WTC11 (cell line): ENCODE measurements at regions not wholly inside any gene's neighbourhood (a gene's known extent, or its start where the extent isn't known, plus 50 kb on each side); places are given as distances from the start of the nearest gene placed in this dataset.

Source experiments
- ATAC-seq: fragments of 200-7000 bp; cut with Tn5 transposase; 2 replicates; pipeline ENCODE4 v1.10.0; 2021; ENCODE audit warnings: mild to moderate bottlenecking, moderate library complexity
- CTCF ChIA-PET: fragments of 300-600 bp; sonication (Branson Sonifier 250); formaldehyde crosslinking; loops from one replicate; lab custom pipeline; 2021; ENCODE audit warnings: antibody characterized with exemption; lab: Charles Lee
- POLR2A ChIA-PET: fragments of 350-600 bp; sonication (Branson Sonifier 250); formaldehyde crosslinking; loops from one replicate; lab custom pipeline; 2021; ENCODE audit warnings: antibody characterized with exemption; lab: Charles Lee
- DNase-seq: peaks from one replicate; pipeline ENCODE4 v3.0.0; 2021; ENCODE audit warnings: low spot score
- H3K27ac Mint-ChIP-seq: 2 replicates; pipeline ENCODE4 v1.8.0; 2021; ENCODE audit warnings: mixed read lengths
- H3K27me3 Mint-ChIP-seq: 2 replicates; pipeline ENCODE4 v1.8.0; 2021; ENCODE audit warnings: low read depth, mild to moderate bottlenecking, moderate library complexity, mixed read lengths
- H3K36me3 Mint-ChIP-seq: 2 replicates; pipeline ENCODE4 v1.8.0; 2021; ENCODE audit warnings: mixed read lengths
- H3K4me1 Mint-ChIP-seq: 2 replicates; pipeline ENCODE4 v1.8.0; 2022; ENCODE audit warnings: mixed read lengths
- H3K4me3 Mint-ChIP-seq: 2 replicates; pipeline ENCODE4 v1.8.0; 2021; ENCODE audit warnings: mild to moderate bottlenecking, moderate library complexity, mixed read lengths
- H3K9me3 Mint-ChIP-seq: 2 replicates; pipeline ENCODE4 v1.8.0; 2021; ENCODE audit warnings: mixed read lengths
- ATF1 ChIP-seq: sonication (generic); formaldehyde crosslinking; IDR thresholded peaks from 2 replicates; pipeline ENCODE4 v1.8.1; 2023; ENCODE audit warnings: mild to moderate bottlenecking, moderate library complexity, missing genetic modification reagents
- FOXK1 ChIP-seq: sonication (generic); formaldehyde crosslinking; IDR thresholded peaks from 2 replicates; pipeline ENCODE4 v1.8.0; 2022; ENCODE audit warnings: mild to moderate bottlenecking, moderate library complexity, missing genetic modification reagents
- GABPB1 ChIP-seq: sonication (generic); formaldehyde crosslinking; IDR thresholded peaks from 2 replicates; pipeline ENCODE4 v1.8.1; 2023; ENCODE audit warnings: mild to moderate bottlenecking, missing genetic modification reagents
- HMGA2 ChIP-seq: fragments of 250-450 bp; sonication (Bioruptor Pico); IDR thresholded peaks from 2 replicates; pipeline ENCODE4 v1.4.0; 2021; ENCODE audit warnings: mild to moderate bottlenecking, moderate library complexity
- JAZF1 ChIP-seq: fragments of 250-450 bp; sonication (Bioruptor Pico); IDR thresholded peaks from 2 replicates; pipeline ENCODE4 v1.9.0; 2021; ENCODE audit warnings: moderate library complexity, mild to moderate bottlenecking, inconsistent platforms
- JUN ChIP-seq: sonication (generic); formaldehyde crosslinking; IDR thresholded peaks from 2 replicates; pipeline ENCODE4 v1.8.0; 2023; ENCODE audit warnings: mild to moderate bottlenecking, missing genetic modification reagents
- MXD4 ChIP-seq: fragments of 250-450 bp; sonication (Bioruptor Pico); IDR thresholded peaks from 2 replicates; pipeline ENCODE4 v1.8.0; 2021; ENCODE audit warnings: mild to moderate bottlenecking, moderate library complexity, borderline replicate concordance
- NR2C2 ChIP-seq: sonication (generic); formaldehyde crosslinking; IDR thresholded peaks from 2 replicates; pipeline ENCODE4 v1.8.0; 2022; ENCODE audit warnings: mild to moderate bottlenecking, missing genetic modification reagents
- NR3C1 ChIP-seq: sonication (generic); formaldehyde crosslinking; conservative IDR thresholded peaks from 2 replicates; pipeline ENCODE4 v1.8.1; 2023; ENCODE audit warnings: low read depth, mild to moderate bottlenecking, missing genetic modification reagents
- PRRX2 ChIP-seq: fragments of 250-450 bp; sonication (Bioruptor Pico); IDR thresholded peaks from 2 replicates; pipeline ENCODE4 v1.8.0; 2021; ENCODE audit warnings: mild to moderate bottlenecking
- SOX15 ChIP-seq: fragments of 250-450 bp; sonication (Bioruptor Pico); IDR thresholded peaks from 2 replicates; pipeline ENCODE4 v1.9.0; 2021; ENCODE audit warnings: mild to moderate bottlenecking
- TEAD4 ChIP-seq: sonication (generic); formaldehyde crosslinking; IDR thresholded peaks from 2 replicates; pipeline ENCODE4 v1.8.0; 2022; ENCODE audit warnings: mild to moderate bottlenecking, missing genetic modification reagents
- ZNF219 ChIP-seq: sonication (generic); formaldehyde crosslinking; IDR thresholded peaks from 2 replicates; pipeline ENCODE4 v1.8.0; 2023; ENCODE audit warnings: missing genetic modification reagents, mild to moderate bottlenecking, borderline replicate concordance
- TF ChIP-seq, protein P1 (sequence below): sonication (generic); formaldehyde crosslinking; IDR thresholded peaks from 2 replicates; pipeline ENCODE4 v1.8.1; 2023; ENCODE audit warnings: mild to moderate bottlenecking, missing genetic modification reagents
- TF ChIP-seq, protein P2 (sequence below): sonication (generic); formaldehyde crosslinking; IDR thresholded peaks from 2 replicates; pipeline ENCODE4 v1.8.0; 2022; ENCODE audit warnings: mild to moderate bottlenecking, missing genetic modification reagents
- TF ChIP-seq, protein P3 (sequence below): sonication (generic); formaldehyde crosslinking; IDR thresholded peaks from 2 replicates; pipeline ENCODE4 v1.8.1; 2023; ENCODE audit warnings: mild to moderate bottlenecking, missing genetic modification reagents
- TF ChIP-seq, protein P4 (sequence below): sonication (generic); formaldehyde crosslinking; IDR thresholded peaks from 2 replicates; pipeline ENCODE4 v1.8.1; 2022; ENCODE audit warnings: mild to moderate bottlenecking, moderate library complexity, missing genetic modification reagents
- TF ChIP-seq, protein P5 (sequence below): sonication (generic); formaldehyde crosslinking; IDR thresholded peaks from 2 replicates; pipeline ENCODE4 v1.8.1; 2023; ENCODE audit warnings: mild to moderate bottlenecking, missing genetic modification reagents, moderate library complexity
- TF ChIP-seq, protein P6 (sequence below): sonication (generic); formaldehyde crosslinking; IDR thresholded peaks from 2 replicates; pipeline ENCODE4 v1.8.1; 2022; ENCODE audit warnings: mild to moderate bottlenecking, missing genetic modification reagents, moderate library complexity, borderline replicate concordance
- TF ChIP-seq, protein P7 (sequence below): sonication (generic); formaldehyde crosslinking; IDR thresholded peaks from 2 replicates; pipeline ENCODE4 v1.8.0; 2023; ENCODE audit warnings: missing genetic modification reagents
- TF ChIP-seq, protein P8 (sequence below): sonication (generic); formaldehyde crosslinking; IDR thresholded peaks from 2 replicates; pipeline ENCODE4 v1.8.1; 2023; ENCODE audit warnings: mild to moderate bottlenecking, missing genetic modification reagents, borderline replicate concordance

DNA sequence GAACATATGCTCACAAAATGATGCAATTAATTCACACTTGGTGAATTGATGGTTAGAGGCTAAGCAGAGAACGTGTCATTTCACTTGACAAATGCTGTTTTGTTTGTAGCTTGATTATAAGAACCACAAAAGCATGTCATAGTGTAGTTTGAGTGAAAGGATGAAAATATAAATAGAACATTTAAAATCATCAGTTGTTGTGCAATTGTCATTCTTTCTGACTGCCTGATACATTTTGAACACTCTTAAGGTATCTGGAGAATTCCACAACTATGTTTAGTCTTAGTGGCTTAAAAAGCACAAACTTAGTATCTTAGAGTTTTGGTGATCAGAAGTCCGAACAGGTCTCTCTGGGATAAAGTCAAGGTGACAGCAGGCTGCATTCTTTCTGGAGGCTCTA lies 129.4 kb downstream of the BASP1 start:
- no peak overlapping the region for H3K4me3 Mint-ChIP-seq
- H3K9me3 Mint-ChIP-seq, result no peaks in the 10 kb centered on the region
- ATAC-seq (no peak), DNase-seq (no peak)
- no peak for TF ChIP-seq HMGA2 (CRISPR knock-in tag)
- TF ChIP-seq, protein P1, sequence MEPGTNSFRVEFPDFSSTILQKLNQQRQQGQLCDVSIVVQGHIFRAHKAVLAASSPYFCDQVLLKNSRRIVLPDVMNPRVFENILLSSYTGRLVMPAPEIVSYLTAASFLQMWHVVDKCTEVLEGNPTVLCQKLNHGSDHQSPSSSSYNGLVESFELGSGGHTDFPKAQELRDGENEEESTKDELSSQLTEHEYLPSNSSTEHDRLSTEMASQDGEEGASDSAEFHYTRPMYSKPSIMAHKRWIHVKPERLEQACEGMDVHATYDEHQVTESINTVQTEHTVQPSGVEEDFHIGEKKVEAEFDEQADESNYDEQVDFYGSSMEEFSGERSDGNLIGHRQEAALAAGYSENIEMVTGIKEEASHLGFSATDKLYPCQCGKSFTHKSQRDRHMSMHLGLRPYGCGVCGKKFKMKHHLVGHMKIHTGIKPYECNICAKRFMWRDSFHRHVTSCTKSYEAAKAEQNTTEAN (CRISPR knock-in tag), result no peak
- TF ChIP-seq FOXK1 (CRISPR knock-in tag), result no peak
- TF ChIP-seq TEAD4 (CRISPR knock-in tag), result no peak
- TF ChIP-seq, protein P2, sequence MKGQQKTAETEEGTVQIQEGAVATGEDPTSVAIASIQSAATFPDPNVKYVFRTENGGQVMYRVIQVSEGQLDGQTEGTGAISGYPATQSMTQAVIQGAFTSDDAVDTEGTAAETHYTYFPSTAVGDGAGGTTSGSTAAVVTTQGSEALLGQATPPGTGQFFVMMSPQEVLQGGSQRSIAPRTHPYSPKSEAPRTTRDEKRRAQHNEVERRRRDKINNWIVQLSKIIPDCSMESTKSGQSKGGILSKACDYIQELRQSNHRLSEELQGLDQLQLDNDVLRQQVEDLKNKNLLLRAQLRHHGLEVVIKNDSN (CRISPR knock-in tag), result no peak
- TF ChIP-seq ATF1 (CRISPR knock-in tag), result no peak
- no peak for TF ChIP-seq JUN (CRISPR knock-in tag)
- no peak for TF ChIP-seq MXD4 (CRISPR knock-in tag)
- no peak for TF ChIP-seq JAZF1 (CRISPR knock-in tag)
- TF ChIP-seq PRRX2 (CRISPR knock-in tag), result no peak
- TF ChIP-seq, protein P3, sequence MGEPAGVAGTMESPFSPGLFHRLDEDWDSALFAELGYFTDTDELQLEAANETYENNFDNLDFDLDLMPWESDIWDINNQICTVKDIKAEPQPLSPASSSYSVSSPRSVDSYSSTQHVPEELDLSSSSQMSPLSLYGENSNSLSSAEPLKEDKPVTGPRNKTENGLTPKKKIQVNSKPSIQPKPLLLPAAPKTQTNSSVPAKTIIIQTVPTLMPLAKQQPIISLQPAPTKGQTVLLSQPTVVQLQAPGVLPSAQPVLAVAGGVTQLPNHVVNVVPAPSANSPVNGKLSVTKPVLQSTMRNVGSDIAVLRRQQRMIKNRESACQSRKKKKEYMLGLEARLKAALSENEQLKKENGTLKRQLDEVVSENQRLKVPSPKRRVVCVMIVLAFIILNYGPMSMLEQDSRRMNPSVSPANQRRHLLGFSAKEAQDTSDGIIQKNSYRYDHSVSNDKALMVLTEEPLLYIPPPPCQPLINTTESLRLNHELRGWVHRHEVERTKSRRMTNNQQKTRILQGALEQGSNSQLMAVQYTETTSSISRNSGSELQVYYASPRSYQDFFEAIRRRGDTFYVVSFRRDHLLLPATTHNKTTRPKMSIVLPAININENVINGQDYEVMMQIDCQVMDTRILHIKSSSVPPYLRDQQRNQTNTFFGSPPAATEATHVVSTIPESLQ (CRISPR knock-in tag), result no peak
- no peak for TF ChIP-seq SOX15 (CRISPR knock-in tag)
- TF ChIP-seq, protein P4, sequence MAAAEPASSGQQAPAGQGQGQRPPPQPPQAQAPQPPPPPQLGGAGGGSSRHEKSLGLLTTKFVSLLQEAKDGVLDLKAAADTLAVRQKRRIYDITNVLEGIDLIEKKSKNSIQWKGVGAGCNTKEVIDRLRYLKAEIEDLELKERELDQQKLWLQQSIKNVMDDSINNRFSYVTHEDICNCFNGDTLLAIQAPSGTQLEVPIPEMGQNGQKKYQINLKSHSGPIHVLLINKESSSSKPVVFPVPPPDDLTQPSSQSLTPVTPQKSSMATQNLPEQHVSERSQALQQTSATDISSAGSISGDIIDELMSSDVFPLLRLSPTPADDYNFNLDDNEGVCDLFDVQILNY, result no peak
- no peak for TF ChIP-seq GABPB1 (CRISPR knock-in tag)
- no peak for TF ChIP-seq ZNF219
- TF ChIP-seq NR3C1 (CRISPR knock-in tag), result no peak
- TF ChIP-seq, protein P5, sequence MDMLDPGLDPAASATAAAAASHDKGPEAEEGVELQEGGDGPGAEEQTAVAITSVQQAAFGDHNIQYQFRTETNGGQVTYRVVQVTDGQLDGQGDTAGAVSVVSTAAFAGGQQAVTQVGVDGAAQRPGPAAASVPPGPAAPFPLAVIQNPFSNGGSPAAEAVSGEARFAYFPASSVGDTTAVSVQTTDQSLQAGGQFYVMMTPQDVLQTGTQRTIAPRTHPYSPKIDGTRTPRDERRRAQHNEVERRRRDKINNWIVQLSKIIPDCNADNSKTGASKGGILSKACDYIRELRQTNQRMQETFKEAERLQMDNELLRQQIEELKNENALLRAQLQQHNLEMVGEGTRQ (CRISPR knock-in tag), result no peak
- TF ChIP-seq, protein P6, sequence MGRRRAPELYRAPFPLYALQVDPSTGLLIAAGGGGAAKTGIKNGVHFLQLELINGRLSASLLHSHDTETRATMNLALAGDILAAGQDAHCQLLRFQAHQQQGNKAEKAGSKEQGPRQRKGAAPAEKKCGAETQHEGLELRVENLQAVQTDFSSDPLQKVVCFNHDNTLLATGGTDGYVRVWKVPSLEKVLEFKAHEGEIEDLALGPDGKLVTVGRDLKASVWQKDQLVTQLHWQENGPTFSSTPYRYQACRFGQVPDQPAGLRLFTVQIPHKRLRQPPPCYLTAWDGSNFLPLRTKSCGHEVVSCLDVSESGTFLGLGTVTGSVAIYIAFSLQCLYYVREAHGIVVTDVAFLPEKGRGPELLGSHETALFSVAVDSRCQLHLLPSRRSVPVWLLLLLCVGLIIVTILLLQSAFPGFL, result no peak
- TF ChIP-seq NR2C2 (CRISPR knock-in tag), result no peak
- TF ChIP-seq, protein P7, sequence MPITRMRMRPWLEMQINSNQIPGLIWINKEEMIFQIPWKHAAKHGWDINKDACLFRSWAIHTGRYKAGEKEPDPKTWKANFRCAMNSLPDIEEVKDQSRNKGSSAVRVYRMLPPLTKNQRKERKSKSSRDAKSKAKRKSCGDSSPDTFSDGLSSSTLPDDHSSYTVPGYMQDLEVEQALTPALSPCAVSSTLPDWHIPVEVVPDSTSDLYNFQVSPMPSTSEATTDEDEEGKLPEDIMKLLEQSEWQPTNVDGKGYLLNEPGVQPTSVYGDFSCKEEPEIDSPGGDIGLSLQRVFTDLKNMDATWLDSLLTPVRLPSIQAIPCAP, result no peak
- no peaks in the 10 kb centered on the region for H3K36me3 Mint-ChIP-seq
- POLR2A ChIA-PET, result no interaction called here
- H3K27ac Mint-ChIP-seq, result no peak overlapping the region
- CTCF ChIA-PET, result no interaction called here
- no peaks in the 10 kb centered on the region for H3K27me3 Mint-ChIP-seq
- H3K4me1 Mint-ChIP-seq, result peaks cover 13% of the 10 kb centered on the region

DNA sequence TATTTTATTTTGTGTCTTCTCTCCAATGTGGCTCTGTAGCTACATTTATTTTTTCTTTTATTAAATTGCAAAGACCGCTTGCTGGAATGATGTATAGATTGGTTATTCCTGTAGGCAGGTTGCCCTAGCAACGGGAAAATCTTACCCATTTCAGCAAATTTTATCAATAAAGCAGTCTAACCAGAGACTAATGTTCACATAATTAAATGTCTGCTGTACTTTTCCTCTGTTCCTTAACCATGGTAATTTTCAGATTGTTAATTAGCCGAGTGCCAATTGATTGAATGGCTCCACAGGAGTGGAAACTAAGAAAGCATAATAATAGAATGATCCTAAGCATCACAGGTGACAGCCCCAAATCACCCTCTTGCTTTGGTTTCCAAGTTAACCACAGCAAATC lies 134.8 kb downstream of the BASP1 start:
- no peak for DNase-seq

More for the DNA sequence above, 134.8 kb downstream of the BASP1 start:
- TF ChIP-seq, protein P8, sequence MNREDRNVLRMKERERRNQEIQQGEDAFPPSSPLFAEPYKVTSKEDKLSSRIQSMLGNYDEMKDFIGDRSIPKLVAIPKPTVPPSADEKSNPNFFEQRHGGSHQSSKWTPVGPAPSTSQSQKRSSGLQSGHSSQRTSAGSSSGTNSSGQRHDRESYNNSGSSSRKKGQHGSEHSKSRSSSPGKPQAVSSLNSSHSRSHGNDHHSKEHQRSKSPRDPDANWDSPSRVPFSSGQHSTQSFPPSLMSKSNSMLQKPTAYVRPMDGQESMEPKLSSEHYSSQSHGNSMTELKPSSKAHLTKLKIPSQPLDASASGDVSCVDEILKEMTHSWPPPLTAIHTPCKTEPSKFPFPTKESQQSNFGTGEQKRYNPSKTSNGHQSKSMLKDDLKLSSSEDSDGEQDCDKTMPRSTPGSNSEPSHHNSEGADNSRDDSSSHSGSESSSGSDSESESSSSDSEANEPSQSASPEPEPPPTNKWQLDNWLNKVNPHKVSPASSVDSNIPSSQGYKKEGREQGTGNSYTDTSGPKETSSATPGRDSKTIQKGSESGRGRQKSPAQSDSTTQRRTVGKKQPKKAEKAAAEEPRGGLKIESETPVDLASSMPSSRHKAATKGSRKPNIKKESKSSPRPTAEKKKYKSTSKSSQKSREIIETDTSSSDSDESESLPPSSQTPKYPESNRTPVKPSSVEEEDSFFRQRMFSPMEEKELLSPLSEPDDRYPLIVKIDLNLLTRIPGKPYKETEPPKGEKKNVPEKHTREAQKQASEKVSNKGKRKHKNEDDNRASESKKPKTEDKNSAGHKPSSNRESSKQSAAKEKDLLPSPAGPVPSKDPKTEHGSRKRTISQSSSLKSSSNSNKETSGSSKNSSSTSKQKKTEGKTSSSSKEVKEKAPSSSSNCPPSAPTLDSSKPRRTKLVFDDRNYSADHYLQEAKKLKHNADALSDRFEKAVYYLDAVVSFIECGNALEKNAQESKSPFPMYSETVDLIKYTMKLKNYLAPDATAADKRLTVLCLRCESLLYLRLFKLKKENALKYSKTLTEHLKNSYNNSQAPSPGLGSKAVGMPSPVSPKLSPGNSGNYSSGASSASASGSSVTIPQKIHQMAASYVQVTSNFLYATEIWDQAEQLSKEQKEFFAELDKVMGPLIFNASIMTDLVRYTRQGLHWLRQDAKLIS (CRISPR knock-in tag), result no peak
- peaks cover 18% of the 10 kb centered on the region for H3K4me1 Mint-ChIP-seq
- H3K27ac Mint-ChIP-seq, result peak overlapping the region; percentile 39; the same call in 1 of the 2 replicates
- H3K27me3 Mint-ChIP-seq, result no peaks in the 10 kb centered on the region
- 0 out of 2 replicates have a peak, but pooled peaks have one; percentile 22 for ATAC-seq
- peaks cover 11% of the 10 kb centered on the region for H3K9me3 Mint-ChIP-seq
- CTCF ChIA-PET, result interaction anchor here (1.6 kb wide), 1 partner anchor 136 kb away, joined by 5 read pairs; no protein-coding TSS in a partner anchor
- POLR2A ChIA-PET, result no interaction called here
- H3K4me3 Mint-ChIP-seq, result no peak overlapping the region
- no peaks in the 10 kb centered on the region for H3K36me3 Mint-ChIP-seq
